HCEC 1CT (cell line): ENCODE measurements at regions not wholly inside any gene's neighbourhood (a gene's known extent, or its start where the extent isn't known, plus 50 kb on each side); places are given as distances from the start of the nearest gene placed in this dataset.

ENCODE experiments used
- DNase-seq: peaks from one replicate; pipeline ENCODE4 v3.0.0-alpha.2; 2017

GRCh38 chr7:130897515-130898419 lies 163.8 kb upstream of the KLF14 start:
- DNase-seq = no peak

- DNase-seq = no peak
These were observed 165.1 kb upstream of the KLF14 start for GRCh38 chr7:130899071-130899560.

- DNase-seq = no peak
These were observed 165.8 kb upstream of the KLF14 start for GRCh38 chr7:130899638-130900401.

GRCh38 chr7:130900471-130901076 lies 166.6 kb upstream of the KLF14 start:
- no peak for DNase-seq

- peak; percentile 88 for DNase-seq
These were observed 167.3 kb upstream of the KLF14 start for GRCh38 chr7:130901209-130901783.

GRCh38 chr7:130902755-130903357 lies 168.8 kb upstream of the KLF14 start:
- DNase-seq = peak; percentile 37

- DNase-seq = peak; percentile 96
These were observed 169.5 kb upstream of the KLF14 start for GRCh38 chr7:130903358-130903974.

- peak; percentile 93 for DNase-seq
These were observed 170.2 kb upstream of the KLF14 start for GRCh38 chr7:130904031-130904757.

GRCh38 chr7:130904792-130905191 lies 170.8 kb upstream of the KLF14 start:
- DNase-seq = peak; percentile 34

- DNase-seq = peak; percentile 29
These were observed 172.6 kb upstream of the KLF14 start for GRCh38 chr7:130906575-130906974.

GRCh38 chr7:130907439-130907838 lies 173.4 kb upstream of the KLF14 start:
- peak; percentile 49 for DNase-seq

GRCh38 chr7:130908345-130909160 lies 174.5 kb upstream of the KLF14 start:
- peak; percentile 63 for DNase-seq

GRCh38 chr7:130909161-130909836 lies 175.3 kb upstream of the KLF14 start:
- peak; percentile 48 for DNase-seq

- DNase-seq = peak; percentile 34
These were observed 176.1 kb upstream of the KLF14 start for GRCh38 chr7:130909881-130910672.

- DNase-seq = peak; percentile 51
These were observed 177.2 kb upstream of the KLF14 start for GRCh38 chr7:130910949-130911944.

GRCh38 chr7:130912082-130912861 lies 178.3 kb upstream of the KLF14 start:
- peak; percentile 87 for DNase-seq
